ENCODE measurements at regions not wholly inside any gene's neighbourhood (a gene's known extent, or its start where the extent isn't known, plus 50 kb on each side); places are given as distances from the start of the nearest gene placed in this dataset.
"Not testable (repeated sequence)": the region's sequence is repeated elsewhere in the genome, so short reads cannot be mapped to it uniquely, and the experiment has no call there.

DNA sequence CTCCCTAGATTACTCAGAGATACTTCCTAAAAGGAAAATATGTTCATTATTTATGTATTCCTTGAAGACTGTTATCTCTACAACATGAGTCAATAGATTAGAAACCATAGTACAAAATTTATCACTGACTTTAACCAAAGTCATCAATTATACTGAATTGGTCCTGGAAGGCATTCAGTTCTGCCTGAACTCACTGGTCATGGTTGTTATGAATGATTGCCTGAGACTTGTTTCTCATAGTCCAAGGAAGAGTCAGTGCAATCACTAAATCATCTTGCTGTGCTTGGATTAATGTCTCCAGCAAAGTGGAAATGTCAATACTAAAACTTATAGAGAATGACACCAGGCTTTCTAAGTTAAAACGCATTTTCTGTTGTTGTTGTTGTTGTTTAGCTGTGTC lies 878.6 kb upstream of the MANEA start:
- Histone ChIP-seq H2AFZ (ENCODE audit: control insufficient read depth, low read length) (no peak overlapping the region), H3K4me3 (ENCODE audit: control insufficient read depth in 2 of 3, extremely low read depth in 1 of 3, insufficient read depth in 2 of 3, low read depth in 1 of 3, low read length in 3 of 3) (no peak overlapping the region), H3K9ac (ENCODE audit: control insufficient read depth, extremely low read depth, insufficient read depth, low read length) (no peak overlapping the region), H3K4me1 (ENCODE audit: control insufficient read depth, extremely low read depth, insufficient read depth, low read length) (no peaks in the 10 kb centered on the region), H3K27me3 (ENCODE audit: control insufficient read depth, extremely low read depth, insufficient read depth, low read length) (no peaks in the 10 kb centered on the region), H3K4me2 (ENCODE audit: control insufficient read depth, extremely low read depth, insufficient read depth, low read depth, low read length) (no peak overlapping the region), H3K9me3 (ENCODE audit: control insufficient read depth, low read depth, low read length) (no peaks in the 10 kb centered on the region), H4K20me1 (ENCODE audit: control insufficient read depth, extremely low read depth, insufficient read depth, low read length) (no peaks in the 10 kb centered on the region), H3K9me1 (ENCODE audit: control insufficient read depth, extremely low read depth, insufficient read depth, low read length) (no peaks in the 10 kb centered on the region), H3K36me3 (ENCODE audit: control insufficient read depth in 2 of 2, extremely low read depth in 1 of 2, insufficient read depth in 2 of 2, low read length in 2 of 2) (no peaks in the 10 kb centered on the region), H3K27ac (ENCODE audit: control insufficient read depth, insufficient read depth, low read length) (no peak overlapping the region), H3K79me2 (ENCODE audit: control insufficient read depth, insufficient read depth, low read length) (no peaks in the 10 kb centered on the region)
- DNase-seq (ENCODE audit: low read depth, low spot score): no peak
- TF ChIP-seq EZH2 (IDR thresholded peaks at IDR 0.05; ENCODE audit: low read length): no peak
- TF ChIP-seq, protein P1, sequence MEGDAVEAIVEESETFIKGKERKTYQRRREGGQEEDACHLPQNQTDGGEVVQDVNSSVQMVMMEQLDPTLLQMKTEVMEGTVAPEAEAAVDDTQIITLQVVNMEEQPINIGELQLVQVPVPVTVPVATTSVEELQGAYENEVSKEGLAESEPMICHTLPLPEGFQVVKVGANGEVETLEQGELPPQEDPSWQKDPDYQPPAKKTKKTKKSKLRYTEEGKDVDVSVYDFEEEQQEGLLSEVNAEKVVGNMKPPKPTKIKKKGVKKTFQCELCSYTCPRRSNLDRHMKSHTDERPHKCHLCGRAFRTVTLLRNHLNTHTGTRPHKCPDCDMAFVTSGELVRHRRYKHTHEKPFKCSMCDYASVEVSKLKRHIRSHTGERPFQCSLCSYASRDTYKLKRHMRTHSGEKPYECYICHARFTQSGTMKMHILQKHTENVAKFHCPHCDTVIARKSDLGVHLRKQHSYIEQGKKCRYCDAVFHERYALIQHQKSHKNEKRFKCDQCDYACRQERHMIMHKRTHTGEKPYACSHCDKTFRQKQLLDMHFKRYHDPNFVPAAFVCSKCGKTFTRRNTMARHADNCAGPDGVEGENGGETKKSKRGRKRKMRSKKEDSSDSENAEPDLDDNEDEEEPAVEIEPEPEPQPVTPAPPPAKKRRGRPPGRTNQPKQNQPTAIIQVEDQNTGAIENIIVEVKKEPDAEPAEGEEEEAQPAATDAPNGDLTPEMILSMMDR (optimal IDR thresholded peaks at IDR 0.05 in 1 of 3, IDR thresholded peaks at IDR 0.05 in 1 of 3, conservative IDR thresholded peaks at IDR 0.05 in 1 of 3; ENCODE audit: extremely low read depth in 1 of 3, insufficient read depth in 2 of 3, low read length in 3 of 3): no peak
- no peak for FAIRE-seq
- dilution Hi-C loops (cut with MboI; ENCODE audit: extremely low pct_ligation_motif_present, low sequenced_read_pairs): no loop called here

DNA sequence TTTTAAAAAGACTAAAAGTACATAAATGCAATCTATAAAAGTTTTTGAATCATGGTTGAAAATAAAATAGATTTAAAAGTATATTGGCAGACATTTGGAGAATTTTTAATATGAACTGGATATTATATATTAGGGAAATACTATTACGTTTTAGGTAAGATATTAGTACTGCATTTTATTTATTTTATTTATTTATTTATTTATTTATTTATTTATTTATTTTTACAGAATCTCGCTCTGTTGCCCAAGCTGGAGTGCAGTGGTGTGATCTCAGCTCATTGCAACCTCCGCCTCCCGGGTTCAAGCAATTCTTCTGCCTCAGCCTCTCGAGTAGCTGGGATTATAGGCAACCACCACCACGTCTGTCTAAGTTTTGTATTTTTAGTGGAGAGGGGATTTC lies 890.1 kb upstream of the MANEA start:
- H2AFZ ChIP-seq (ENCODE audit: control insufficient read depth, low read length); H3K9me3 ChIP-seq (ENCODE audit: control insufficient read depth, low read depth, low read length); H3K27me3 ChIP-seq (ENCODE audit: control insufficient read depth, extremely low read depth, insufficient read depth, low read length); FAIRE-seq; H3K79me2 ChIP-seq (ENCODE audit: control insufficient read depth, insufficient read depth, low read length); H3K27ac ChIP-seq (ENCODE audit: control insufficient read depth, insufficient read depth, low read length); H3K9ac ChIP-seq (ENCODE audit: control insufficient read depth, extremely low read depth, insufficient read depth, low read length); H3K36me3 ChIP-seq (ENCODE audit: control insufficient read depth in 2 of 2, extremely low read depth in 1 of 2, insufficient read depth in 2 of 2, low read length in 2 of 2); H3K4me3 ChIP-seq (ENCODE audit: control insufficient read depth in 2 of 3, extremely low read depth in 1 of 3, insufficient read depth in 2 of 3, low read depth in 1 of 3, low read length in 3 of 3); dilution Hi-C loops (cut with MboI; ENCODE audit: extremely low pct_ligation_motif_present, low sequenced_read_pairs); H4K20me1 ChIP-seq (ENCODE audit: control insufficient read depth, extremely low read depth, insufficient read depth, low read length); DNase-seq (ENCODE audit: low read depth, low spot score); H3K4me1 ChIP-seq (ENCODE audit: control insufficient read depth, extremely low read depth, insufficient read depth, low read length); H3K4me2 ChIP-seq (ENCODE audit: control insufficient read depth, extremely low read depth, insufficient read depth, low read depth, low read length); H3K9me1 ChIP-seq (ENCODE audit: control insufficient read depth, extremely low read depth, insufficient read depth, low read length): not testable (repeated sequence)

DNA sequence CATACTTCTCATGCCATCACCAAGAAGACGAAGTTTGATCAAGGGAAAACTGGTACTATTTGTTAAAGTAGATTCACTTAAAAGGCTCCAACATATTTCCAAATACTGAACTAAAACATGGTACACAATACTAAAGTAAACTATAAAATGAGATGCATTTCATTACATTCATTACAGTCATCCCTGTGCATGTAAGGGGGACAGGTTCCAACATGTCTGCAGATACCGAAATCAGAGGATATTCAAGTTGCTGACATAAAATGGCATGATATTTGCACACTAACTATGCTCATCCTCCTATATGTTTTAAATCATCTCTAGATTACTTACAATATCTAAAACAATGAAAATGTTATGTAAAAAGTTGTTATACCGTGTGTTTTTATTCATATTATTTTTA lies 893.9 kb upstream of the MANEA start:
- Histone ChIP-seq H3K4me2 (ENCODE audit: control insufficient read depth, extremely low read depth, insufficient read depth, low read depth, low read length) (no peak overlapping the region), H3K27me3 (ENCODE audit: control insufficient read depth, extremely low read depth, insufficient read depth, low read length) (no peaks in the 10 kb centered on the region), H3K9me1 (ENCODE audit: control insufficient read depth, extremely low read depth, insufficient read depth, low read length) (no peaks in the 10 kb centered on the region), H3K4me3 (ENCODE audit: control insufficient read depth in 2 of 3, extremely low read depth in 1 of 3, insufficient read depth in 2 of 3, low read depth in 1 of 3, low read length in 3 of 3) (no peak overlapping the region), H2AFZ (ENCODE audit: control insufficient read depth, low read length) (no peak overlapping the region), H3K79me2 (ENCODE audit: control insufficient read depth, insufficient read depth, low read length) (no peaks in the 10 kb centered on the region), H3K27ac (ENCODE audit: control insufficient read depth, insufficient read depth, low read length) (no peak overlapping the region), H3K4me1 (ENCODE audit: control insufficient read depth, extremely low read depth, insufficient read depth, low read length) (peaks cover 4% of the 10 kb centered on the region), H4K20me1 (ENCODE audit: control insufficient read depth, extremely low read depth, insufficient read depth, low read length) (no peaks in the 10 kb centered on the region), H3K9me3 (ENCODE audit: control insufficient read depth, low read depth, low read length) (no peaks in the 10 kb centered on the region), H3K9ac (ENCODE audit: control insufficient read depth, extremely low read depth, insufficient read depth, low read length) (no peak overlapping the region), H3K36me3 (ENCODE audit: control insufficient read depth in 2 of 2, extremely low read depth in 1 of 2, insufficient read depth in 2 of 2, low read length in 2 of 2) (no peaks in the 10 kb centered on the region)
- dilution Hi-C loops (cut with MboI; ENCODE audit: extremely low pct_ligation_motif_present, low sequenced_read_pairs): no loop called here
- peak; percentile 61 for FAIRE-seq
- no peak for TF ChIP-seq EZH2 (IDR thresholded peaks at IDR 0.05; ENCODE audit: low read length)
- TF ChIP-seq, protein P1 (optimal IDR thresholded peaks at IDR 0.05 in 1 of 3, IDR thresholded peaks at IDR 0.05 in 1 of 3, conservative IDR thresholded peaks at IDR 0.05 in 1 of 3; ENCODE audit: extremely low read depth in 1 of 3, insufficient read depth in 2 of 3, low read length in 3 of 3): no peak
- DNase-seq (ENCODE audit: low read depth, low spot score): no peak
